ENCODE measurements at regions not wholly inside any gene's neighbourhood (a gene's known extent, or its start where the extent isn't known, plus 50 kb on each side); places are given as distances from the start of the nearest gene placed in this dataset.

DNA sequence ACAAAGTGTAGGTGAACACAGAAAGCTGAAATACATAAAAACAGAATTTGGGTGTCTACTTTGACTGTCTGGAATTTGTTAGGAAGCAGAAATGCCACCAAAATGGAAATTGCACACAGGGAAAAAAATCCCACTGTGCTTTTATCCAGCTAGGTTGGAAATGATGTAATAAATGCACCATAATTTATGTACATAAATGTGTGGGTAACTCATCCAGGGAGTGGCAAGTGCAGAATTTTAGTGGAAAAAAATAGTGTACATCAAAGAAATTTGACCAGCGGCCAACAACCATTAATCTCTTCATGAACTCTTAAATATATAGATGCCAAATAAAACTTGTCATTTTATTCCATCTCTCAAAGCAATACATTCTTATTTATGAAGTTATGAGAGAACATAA, 105.6 kb downstream of the LLPH start:
- no peaks in the 10 kb centered on the region for H3K4me1 ChIP-seq (ENCODE audit: control insufficient read depth in 1 of 2, low read depth in 2 of 2)
- no peaks in the 10 kb centered on the region for H3K36me3 ChIP-seq
- no peak overlapping the region for H3K4me3 ChIP-seq
- no peak for ATAC-seq (ENCODE audit: insufficient number of reproducible peaks, low FRiP score, low read depth)
- no peak for DNase-seq (ENCODE audit: low spot score)
- H3K27me3 ChIP-seq (replicated peaks; ENCODE audit: insufficient read depth), result no peaks in the 10 kb centered on the region
- no peak overlapping the region for H3K27ac ChIP-seq
- TF ChIP-seq, protein P1, sequence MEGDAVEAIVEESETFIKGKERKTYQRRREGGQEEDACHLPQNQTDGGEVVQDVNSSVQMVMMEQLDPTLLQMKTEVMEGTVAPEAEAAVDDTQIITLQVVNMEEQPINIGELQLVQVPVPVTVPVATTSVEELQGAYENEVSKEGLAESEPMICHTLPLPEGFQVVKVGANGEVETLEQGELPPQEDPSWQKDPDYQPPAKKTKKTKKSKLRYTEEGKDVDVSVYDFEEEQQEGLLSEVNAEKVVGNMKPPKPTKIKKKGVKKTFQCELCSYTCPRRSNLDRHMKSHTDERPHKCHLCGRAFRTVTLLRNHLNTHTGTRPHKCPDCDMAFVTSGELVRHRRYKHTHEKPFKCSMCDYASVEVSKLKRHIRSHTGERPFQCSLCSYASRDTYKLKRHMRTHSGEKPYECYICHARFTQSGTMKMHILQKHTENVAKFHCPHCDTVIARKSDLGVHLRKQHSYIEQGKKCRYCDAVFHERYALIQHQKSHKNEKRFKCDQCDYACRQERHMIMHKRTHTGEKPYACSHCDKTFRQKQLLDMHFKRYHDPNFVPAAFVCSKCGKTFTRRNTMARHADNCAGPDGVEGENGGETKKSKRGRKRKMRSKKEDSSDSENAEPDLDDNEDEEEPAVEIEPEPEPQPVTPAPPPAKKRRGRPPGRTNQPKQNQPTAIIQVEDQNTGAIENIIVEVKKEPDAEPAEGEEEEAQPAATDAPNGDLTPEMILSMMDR (IDR thresholded peaks at IDR 0.05), result no peak
- no peaks in the 10 kb centered on the region for H3K9me3 ChIP-seq

- TF ChIP-seq, protein P1 (IDR thresholded peaks at IDR 0.05), result no peak
- Histone ChIP-seq H3K27me3 (replicated peaks; ENCODE audit: insufficient read depth) (no peaks in the 10 kb centered on the region), H3K4me3 (no peak overlapping the region), H3K4me1 (ENCODE audit: control insufficient read depth in 1 of 2, low read depth in 2 of 2) (no peaks in the 10 kb centered on the region), H3K36me3 (no peaks in the 10 kb centered on the region), H3K27ac (no peak overlapping the region), H3K9me3 (no peaks in the 10 kb centered on the region)
- DNase-seq (ENCODE audit: low spot score), result no peak
- no peak for ATAC-seq (ENCODE audit: insufficient number of reproducible peaks, low FRiP score, low read depth)
These were observed 110.1 kb downstream of the LLPH start for GRCh38 chr12:66020481-66020880.

GRCh38 chr12:66017736-66018135, 112.8 kb downstream of the LLPH start:
- no peak overlapping the region for H3K27ac ChIP-seq
- H3K4me3 ChIP-seq, result no peak overlapping the region
- TF ChIP-seq, protein P1 (IDR thresholded peaks at IDR 0.05), result no peak
- no peaks in the 10 kb centered on the region for H3K9me3 ChIP-seq
- H3K4me1 ChIP-seq (ENCODE audit: control insufficient read depth in 1 of 2, low read depth in 2 of 2), result no peaks in the 10 kb centered on the region
- no peak for ATAC-seq (ENCODE audit: insufficient number of reproducible peaks, low FRiP score, low read depth)
- no peaks in the 10 kb centered on the region for H3K27me3 ChIP-seq (replicated peaks; ENCODE audit: insufficient read depth)
- no peaks in the 10 kb centered on the region for H3K36me3 ChIP-seq
- no peak for DNase-seq (ENCODE audit: low spot score)

Data from thoracic aorta (tissue), 2 donors.